ENCODE measurements at regions not wholly inside any gene's neighbourhood (a gene's known extent, or its start where the extent isn't known, plus 50 kb on each side); places are given as distances from the start of the nearest gene placed in this dataset.

DNA sequence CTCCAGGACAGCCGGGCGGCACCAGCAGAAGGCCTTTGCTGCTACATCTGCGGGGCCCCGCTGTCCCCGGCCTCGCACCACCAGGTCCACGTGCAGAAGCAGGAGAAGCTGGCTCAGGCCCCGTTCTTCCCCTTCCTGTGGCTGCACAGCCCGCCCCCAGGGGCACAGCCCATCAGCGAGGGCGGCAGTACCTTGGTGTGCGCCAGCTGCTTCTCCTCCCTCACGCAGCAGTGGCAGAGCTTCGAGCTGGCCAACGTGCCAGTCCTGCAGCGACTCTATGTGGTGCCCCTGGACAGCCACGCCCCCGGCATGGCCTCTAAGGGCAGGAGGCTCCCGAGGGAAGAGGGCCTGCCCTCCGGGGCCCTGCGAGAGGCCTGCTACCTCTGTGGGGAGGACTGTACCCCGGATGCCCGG lies 58.3 kb upstream of the CIBAR2 start:
- H3K36me3 Mint-ChIP-seq (ENCODE audit: insufficient read depth in 2 of 2): no peaks in the 10 kb centered on the region
- H3K4me1 Mint-ChIP-seq (ENCODE audit: low read depth): peaks cover 19% of the 10 kb centered on the region
- peaks cover 64% of the 10 kb centered on the region for H3K27me3 Mint-ChIP-seq (ENCODE audit: low read depth)
- ATAC-seq (replicated peaks in 1 of 2) (no peak), DNase-seq (no peak)
- peak overlapping the region; percentile 17 to 46 for H3K4me3 Mint-ChIP-seq
- H3K9me3 Mint-ChIP-seq: no peaks in the 10 kb centered on the region
- H3K27ac Mint-ChIP-seq: no peak overlapping the region

- no peaks in the 10 kb centered on the region for H3K36me3 Mint-ChIP-seq (ENCODE audit: insufficient read depth in 2 of 2)
- no peak overlapping the region for H3K27ac Mint-ChIP-seq
- DNase-seq (no peak), ATAC-seq (replicated peaks in 1 of 2) (no peak)
- peaks cover 19% of the 10 kb centered on the region for H3K4me1 Mint-ChIP-seq (ENCODE audit: low read depth)
- no peaks in the 10 kb centered on the region for H3K9me3 Mint-ChIP-seq
- H3K27me3 Mint-ChIP-seq (ENCODE audit: low read depth): peaks cover 64% of the 10 kb centered on the region
- peak overlapping the region in 1 of 2 donors; percentile 68 for H3K4me3 Mint-ChIP-seq
These were observed 58.9 kb upstream of the CIBAR2 start for GRCh38 chr16:85171004-85171758.

DNA sequence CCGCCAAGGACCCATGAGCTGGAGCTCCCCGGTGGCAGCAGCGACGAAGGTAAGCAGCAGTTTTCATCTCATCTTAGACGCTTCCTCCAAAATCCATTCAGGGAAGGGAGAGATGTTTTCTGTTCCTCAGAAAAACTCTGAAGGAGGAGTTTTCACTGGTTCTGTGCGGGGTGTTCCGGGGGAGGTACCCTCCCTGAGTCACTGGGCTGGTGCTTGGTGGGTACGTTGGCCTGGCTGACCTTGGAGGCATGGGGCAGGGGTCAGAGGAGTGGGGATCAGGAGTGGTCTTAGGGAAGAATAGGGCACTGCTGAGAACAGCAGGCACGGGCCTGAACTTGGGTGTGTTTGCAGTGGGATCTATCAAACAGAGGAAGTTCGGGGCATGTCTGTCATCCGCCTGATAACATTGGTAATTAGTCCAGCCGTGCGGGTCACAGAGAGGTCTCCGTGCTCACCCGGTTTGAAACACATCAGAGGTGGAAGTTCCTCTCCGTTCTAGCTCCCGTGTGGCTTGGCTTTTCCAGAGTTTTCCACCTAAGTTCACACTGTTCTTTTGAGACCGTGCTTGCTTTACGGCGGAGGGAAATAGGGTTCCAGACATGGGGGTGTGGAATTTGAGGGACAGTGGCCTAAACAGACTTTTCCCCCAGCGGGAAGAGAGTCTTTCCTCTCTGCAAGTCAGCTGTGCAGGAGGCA lies 59.6 kb upstream of the CIBAR2 start:
- no peak overlapping the region for H3K4me3 Mint-ChIP-seq
- peaks cover 19% of the 10 kb centered on the region for H3K4me1 Mint-ChIP-seq (ENCODE audit: low read depth)
- no peak for ATAC-seq (replicated peaks in 1 of 2)
- peaks cover 64% of the 10 kb centered on the region for H3K27me3 Mint-ChIP-seq (ENCODE audit: low read depth)
- no peaks in the 10 kb centered on the region for H3K36me3 Mint-ChIP-seq (ENCODE audit: insufficient read depth in 2 of 2)
- DNase-seq: no peak
- no peak overlapping the region for H3K27ac Mint-ChIP-seq
- no peaks in the 10 kb centered on the region for H3K9me3 Mint-ChIP-seq

GRCh38 chr16:85172455-85173145 lies 60.3 kb upstream of the CIBAR2 start:
- no peak overlapping the region for H3K27ac Mint-ChIP-seq
- H3K27me3 Mint-ChIP-seq (ENCODE audit: low read depth): peaks cover 68% of the 10 kb centered on the region
- ATAC-seq (replicated peaks in 1 of 2): no peak
- no peaks in the 10 kb centered on the region for H3K9me3 Mint-ChIP-seq
- no peak overlapping the region for H3K4me3 Mint-ChIP-seq
- no peak for DNase-seq
- peaks cover 19% of the 10 kb centered on the region for H3K4me1 Mint-ChIP-seq (ENCODE audit: low read depth)
- H3K36me3 Mint-ChIP-seq (ENCODE audit: insufficient read depth in 2 of 2): no peaks in the 10 kb centered on the region

DNA sequence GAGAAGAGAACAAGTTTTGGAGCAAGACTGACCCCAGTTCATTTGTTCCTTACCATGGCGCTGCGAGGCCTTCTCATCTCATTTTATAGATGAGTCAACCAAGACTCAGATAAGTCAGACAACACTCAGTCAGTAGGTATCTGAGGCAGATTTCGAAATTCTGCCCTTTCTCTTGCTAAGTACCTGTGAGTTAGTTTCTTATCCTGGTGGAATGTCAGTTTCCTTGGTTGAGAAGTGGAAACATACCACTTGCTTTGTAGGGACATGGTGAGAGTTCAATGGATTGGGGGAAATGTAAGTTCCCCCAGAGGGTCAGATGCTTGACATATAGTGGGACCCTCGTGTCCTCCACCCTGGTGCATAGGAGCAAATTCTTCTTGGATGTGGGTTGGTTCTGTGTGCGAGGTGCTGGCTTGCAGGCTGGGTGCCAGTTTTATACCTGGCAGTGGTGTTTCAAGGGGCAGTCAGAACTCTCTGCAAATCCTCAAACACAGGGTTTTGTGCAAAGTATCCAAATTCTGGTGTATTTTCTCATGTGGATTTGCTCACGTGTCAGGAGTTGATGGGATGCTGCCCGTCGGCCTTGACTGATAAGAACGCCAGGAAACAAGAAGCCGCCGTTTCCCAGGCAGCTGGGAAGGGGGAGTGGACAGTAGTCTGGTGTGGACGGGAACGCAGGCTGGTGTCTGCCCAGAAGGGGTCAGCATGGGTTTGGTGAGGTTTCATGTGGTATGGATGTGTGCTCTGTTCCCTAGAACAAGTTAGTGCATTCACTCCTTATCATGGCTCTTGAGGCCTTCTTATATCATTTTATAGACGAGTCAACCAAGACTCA lies 61.1 kb upstream of the CIBAR2 start:
- Mint-ChIP-seq H3K4me3 (no peak overlapping the region), H3K9me3 (no peaks in the 10 kb centered on the region), H3K27ac (no peak overlapping the region), H3K27me3 (ENCODE audit: low read depth) (peaks cover 67% of the 10 kb centered on the region), H3K36me3 (ENCODE audit: insufficient read depth in 2 of 2) (no peaks in the 10 kb centered on the region), H3K4me1 (ENCODE audit: low read depth) (peaks cover 19% of the 10 kb centered on the region)
- DNase-seq (no peak), ATAC-seq (replicated peaks in 1 of 2) (no peak)

DNA sequence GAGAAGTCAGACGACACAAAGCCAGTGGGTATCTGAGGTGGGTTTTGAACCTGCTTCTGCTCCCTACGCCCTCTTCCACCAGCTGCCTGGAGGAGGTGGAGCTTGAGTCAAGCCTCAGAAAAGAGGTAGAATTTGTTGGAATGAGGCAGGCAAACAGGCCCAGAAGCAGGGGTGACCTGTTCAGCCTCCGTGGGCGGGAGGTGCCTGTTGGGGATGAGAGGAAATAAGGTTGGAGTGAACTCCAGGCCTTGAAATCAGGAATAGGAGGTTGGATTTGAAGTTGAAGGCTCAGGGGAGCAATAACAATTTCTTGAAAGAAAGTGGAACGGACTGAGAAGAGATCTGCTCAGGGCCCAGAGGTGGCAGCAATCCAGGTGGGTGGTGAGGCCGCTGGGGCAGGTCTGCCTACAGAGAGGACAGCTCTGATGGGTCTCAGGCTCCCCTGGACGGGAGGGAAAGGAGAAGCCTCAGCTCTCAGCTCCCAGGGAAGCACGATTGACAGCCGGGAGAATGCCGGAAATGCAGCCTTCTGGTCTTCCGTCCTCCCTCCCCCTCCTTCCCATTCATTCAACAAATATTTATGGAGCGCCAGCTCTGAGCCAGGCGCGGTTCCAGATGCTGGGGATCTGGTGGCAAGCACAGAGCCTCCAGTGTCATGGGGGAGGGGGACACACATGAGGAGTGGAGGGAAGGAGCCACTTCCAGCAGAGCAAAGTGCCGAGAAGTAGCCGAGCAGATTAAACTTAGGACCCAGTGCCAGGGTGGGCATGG lies 61.9 kb upstream of the CIBAR2 start:
- H3K4me3 Mint-ChIP-seq: no peak overlapping the region
- DNase-seq (no peak), ATAC-seq (replicated peaks in 1 of 2) (no peak)
- H3K4me1 Mint-ChIP-seq (ENCODE audit: low read depth): peaks cover 19% of the 10 kb centered on the region
- no peaks in the 10 kb centered on the region for H3K36me3 Mint-ChIP-seq (ENCODE audit: insufficient read depth in 2 of 2)
- peaks cover 67% of the 10 kb centered on the region for H3K27me3 Mint-ChIP-seq (ENCODE audit: low read depth)
- no peak overlapping the region for H3K27ac Mint-ChIP-seq
- no peaks in the 10 kb centered on the region for H3K9me3 Mint-ChIP-seq

DNA sequence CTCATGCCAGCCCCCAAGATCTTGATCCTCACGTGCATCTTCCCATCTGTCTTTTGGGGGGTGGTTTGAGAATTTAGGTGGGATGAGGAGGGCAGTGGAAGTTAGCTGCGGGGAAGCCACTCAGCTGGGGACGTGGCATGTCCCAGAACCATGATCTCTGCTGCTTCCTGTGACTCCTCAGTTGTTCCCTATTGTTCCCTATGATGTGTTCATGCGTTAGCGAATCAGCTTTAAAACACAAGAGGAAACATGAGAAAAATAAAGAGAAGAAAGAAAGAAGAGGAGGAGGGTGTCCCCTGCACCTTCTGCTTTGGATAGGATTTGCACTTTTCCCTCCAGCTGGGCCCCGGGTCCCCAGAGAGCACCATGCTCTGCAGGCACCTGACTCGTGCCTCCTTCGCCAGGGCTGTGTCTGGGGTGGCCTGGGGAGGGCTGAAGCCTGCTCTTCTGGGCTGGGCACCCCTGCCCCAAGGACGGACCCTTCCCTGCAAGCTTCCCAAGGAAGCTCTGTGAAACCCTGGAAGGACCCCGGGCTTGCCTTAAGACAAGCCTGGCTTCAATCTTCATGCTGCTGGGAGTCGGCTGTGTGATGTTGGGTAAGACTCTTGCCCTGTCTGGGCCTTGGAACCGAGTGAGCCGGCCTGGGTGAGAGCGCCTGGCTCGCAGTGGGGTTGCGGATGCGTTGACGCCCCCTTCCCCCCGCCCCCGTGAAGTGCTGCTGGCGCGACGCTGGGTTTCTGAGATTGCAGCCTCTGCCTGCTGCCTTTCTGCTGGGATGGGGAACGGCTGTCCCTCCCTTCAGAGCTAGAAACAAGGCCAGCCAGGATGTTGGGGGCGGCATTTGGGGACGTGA lies 62.8 kb upstream of the CIBAR2 start:
- Mint-ChIP-seq H3K4me1 (ENCODE audit: low read depth) (peaks cover 19% of the 10 kb centered on the region), H3K4me3 (no peak overlapping the region), H3K36me3 (ENCODE audit: insufficient read depth in 2 of 2) (no peaks in the 10 kb centered on the region), H3K9me3 (no peaks in the 10 kb centered on the region), H3K27me3 (ENCODE audit: low read depth) (peaks cover 70% of the 10 kb centered on the region), H3K27ac (no peak overlapping the region)
- DNase-seq: no peak
- ATAC-seq (replicated peaks in 1 of 2): no peak

DNA sequence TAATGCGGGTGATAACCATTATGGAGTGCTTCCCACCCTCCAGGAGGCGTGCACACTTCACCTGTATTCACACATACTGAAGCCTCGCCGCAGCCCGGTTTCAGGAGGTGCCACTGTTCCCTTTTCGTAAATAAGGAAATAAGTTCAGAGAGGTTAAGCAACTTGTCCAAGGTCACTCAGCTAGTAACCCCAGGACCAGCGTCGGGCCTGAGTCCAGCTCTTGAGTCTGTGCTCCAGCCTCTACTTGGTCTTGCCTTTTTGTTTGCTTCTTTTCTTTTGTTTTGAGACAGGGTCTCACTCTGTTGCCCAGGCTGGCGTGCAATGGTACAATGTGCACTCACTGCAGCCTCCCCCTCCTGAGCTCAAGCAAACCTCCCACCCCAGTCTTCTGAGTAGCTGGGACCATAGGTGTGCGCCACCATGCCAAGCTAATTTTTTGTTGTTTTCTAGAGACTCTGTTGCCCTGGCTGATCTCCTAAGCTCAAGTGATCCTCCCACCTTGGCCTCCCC lies 63.5 kb upstream of the CIBAR2 start:
- no peaks in the 10 kb centered on the region for H3K36me3 Mint-ChIP-seq (ENCODE audit: insufficient read depth in 2 of 2)
- H3K27me3 Mint-ChIP-seq (ENCODE audit: low read depth): peaks cover 66% of the 10 kb centered on the region
- no peak overlapping the region for H3K4me3 Mint-ChIP-seq
- no peak overlapping the region for H3K27ac Mint-ChIP-seq
- peaks cover 19% of the 10 kb centered on the region for H3K4me1 Mint-ChIP-seq (ENCODE audit: low read depth)
- ATAC-seq (replicated peaks in 1 of 2) (no peak), DNase-seq (no peak)
- no peaks in the 10 kb centered on the region for H3K9me3 Mint-ChIP-seq

GRCh38 chr16:85176541-85177447 lies 64.5 kb upstream of the CIBAR2 start:
- peaks cover 13% of the 10 kb centered on the region for H3K4me1 Mint-ChIP-seq (ENCODE audit: low read depth)
- no peak overlapping the region for H3K4me3 Mint-ChIP-seq
- H3K36me3 Mint-ChIP-seq (ENCODE audit: insufficient read depth in 2 of 2): no peaks in the 10 kb centered on the region
- no peak for ATAC-seq (replicated peaks in 1 of 2)
- H3K27ac Mint-ChIP-seq: no peak overlapping the region
- peaks cover 57% of the 10 kb centered on the region for H3K27me3 Mint-ChIP-seq (ENCODE audit: low read depth)
- no peaks in the 10 kb centered on the region for H3K9me3 Mint-ChIP-seq
- DNase-seq: no peak

- no peaks in the 10 kb centered on the region for H3K36me3 Mint-ChIP-seq (ENCODE audit: insufficient read depth in 2 of 2)
- H3K4me3 Mint-ChIP-seq: no peak overlapping the region
- ATAC-seq (replicated peaks in 1 of 2): no peak
- peaks cover 50% of the 10 kb centered on the region for H3K27me3 Mint-ChIP-seq (ENCODE audit: low read depth)
- no peak for DNase-seq
- H3K27ac Mint-ChIP-seq: no peak overlapping the region
- H3K9me3 Mint-ChIP-seq: no peaks in the 10 kb centered on the region
- H3K4me1 Mint-ChIP-seq (ENCODE audit: low read depth): peaks cover 6% of the 10 kb centered on the region
These were observed 65.2 kb upstream of the CIBAR2 start for GRCh38 chr16:85177448-85177846.

All from activated T-cell treated with anti-CD3 and anti-CD28 coated beads, Interleukin-2, amount 50 U/mL, for 72 hours (primary cell).